GM12891 (cell line): ENCODE measurements at regions not wholly inside any gene's neighbourhood (a gene's known extent, or its start where the extent isn't known, plus 50 kb on each side); places are given as distances from the start of the nearest gene placed in this dataset.

ENCODE experiments used
- DNase-seq: peaks from one replicate; pipeline ENCODE4 v3.0.0; 2011; ENCODE audit warnings: low spot score; ENCODE audit not compliant: insufficient read length
- FAIRE-seq: peaks from 2 replicates; lab custom pipeline; 2011; peaks lifted over from hg19 to GRCh38; lab: Jason Lieb, UNC
- PAX5 ChIP-seq: IDR thresholded peaks from 2 replicates; pipeline ENCODE4 v1.6.1; 2011; ENCODE audit warnings: low read length, moderate library complexity, mild to moderate bottlenecking; ENCODE audit not compliant: insufficient read depth, severe bottlenecking
- POLR2A ChIP-seq: IDR thresholded peaks from 2 replicates; pipeline ENCODE4 v1.6.1; 2011; ENCODE audit warnings: low read depth, low read length, control low read depth
- POLR2AphosphoS5 ChIP-seq: IDR thresholded peaks from 2 replicates; pipeline ENCODE4 v1.6.1; 2011; ENCODE audit warnings: low read depth, low read length, control low read depth
- POU2F2 ChIP-seq: IDR thresholded peaks from 2 replicates; pipeline ENCODE4 v1.6.1; 2011; ENCODE audit warnings: low read depth, mild to moderate bottlenecking, control low read depth, low read length, moderate library complexity
- SPI1 ChIP-seq: IDR thresholded peaks from 2 replicates; pipeline ENCODE4 v1.6.1; 2011; ENCODE audit warnings: low read depth, low read length, control low read depth
- TAF1 ChIP-seq: IDR thresholded peaks from 2 replicates; pipeline ENCODE4 v1.6.1; 2011; ENCODE audit warnings: low read depth, low read length, control low read depth

DNA sequence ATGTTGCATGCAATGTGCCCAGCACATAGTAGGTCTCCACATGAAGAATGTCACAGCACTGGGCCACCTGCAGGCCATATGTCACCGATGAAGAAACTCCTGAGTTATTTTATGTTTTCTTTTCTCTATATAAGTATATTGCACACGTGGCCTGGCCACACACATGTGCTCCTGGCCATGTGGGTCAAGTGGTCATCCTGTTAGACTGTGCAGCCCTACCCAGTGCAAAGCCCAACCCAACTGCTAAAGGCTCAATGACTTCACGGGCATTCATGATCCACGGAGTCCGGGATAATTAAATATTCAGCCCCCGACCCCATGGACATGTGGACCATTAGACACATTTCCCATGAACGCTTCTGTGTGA, 163.2 kb downstream of the TEX29 start:
- FAIRE-seq = no peak
- TF ChIP-seq TAF1 = no peak
- no peak for TF ChIP-seq PAX5
- TF ChIP-seq SPI1 = no peak
- TF ChIP-seq POU2F2 = no peak
- no peak for TF ChIP-seq POLR2A
- TF ChIP-seq POLR2AphosphoS5 = no peak
- no peak for DNase-seq

DNA sequence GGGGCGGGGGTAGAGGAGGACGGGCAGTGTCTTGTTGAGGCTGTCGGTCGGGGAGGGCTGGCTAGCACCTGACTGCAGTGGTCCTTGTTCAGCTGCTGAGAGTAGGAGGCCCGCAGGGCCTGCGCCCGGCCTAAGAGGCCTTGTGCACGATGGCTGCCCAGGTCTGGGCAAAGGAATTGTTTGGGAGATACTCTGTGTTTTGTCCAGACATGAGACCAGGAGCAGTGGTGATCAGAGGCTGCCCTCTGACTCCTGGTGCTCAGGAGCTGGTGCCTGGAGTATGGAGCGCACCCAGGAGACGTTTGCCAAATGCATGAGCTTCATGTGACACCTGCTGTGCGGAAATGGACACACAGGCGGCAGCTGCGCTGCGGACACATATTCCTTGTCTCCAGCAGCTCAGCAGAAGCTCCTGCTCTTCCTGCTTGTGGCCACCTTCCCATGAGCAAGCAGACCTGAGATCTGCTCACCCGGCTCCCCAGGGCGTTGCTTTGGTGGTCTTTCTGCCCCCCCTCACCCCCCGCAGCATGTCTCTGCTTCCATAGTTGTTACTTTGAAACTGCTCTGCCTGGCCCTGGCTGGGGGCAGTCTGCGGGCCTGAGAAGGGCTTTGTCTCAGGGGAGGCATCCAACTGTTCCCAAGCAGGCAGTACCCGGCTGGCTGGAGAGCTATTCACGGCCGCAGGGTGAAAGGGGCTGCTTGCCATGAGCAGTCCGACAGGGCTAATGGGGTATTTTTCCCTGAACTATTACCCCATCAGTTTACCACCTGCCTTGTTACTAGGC, 163.9 kb downstream of the TEX29 start:
- no peak for FAIRE-seq
- TF ChIP-seq TAF1 (no peak), POU2F2 (no peak), POLR2AphosphoS5 (no peak), PAX5 (no peak), SPI1 (no peak), POLR2A (no peak)
- no peak for DNase-seq

DNA sequence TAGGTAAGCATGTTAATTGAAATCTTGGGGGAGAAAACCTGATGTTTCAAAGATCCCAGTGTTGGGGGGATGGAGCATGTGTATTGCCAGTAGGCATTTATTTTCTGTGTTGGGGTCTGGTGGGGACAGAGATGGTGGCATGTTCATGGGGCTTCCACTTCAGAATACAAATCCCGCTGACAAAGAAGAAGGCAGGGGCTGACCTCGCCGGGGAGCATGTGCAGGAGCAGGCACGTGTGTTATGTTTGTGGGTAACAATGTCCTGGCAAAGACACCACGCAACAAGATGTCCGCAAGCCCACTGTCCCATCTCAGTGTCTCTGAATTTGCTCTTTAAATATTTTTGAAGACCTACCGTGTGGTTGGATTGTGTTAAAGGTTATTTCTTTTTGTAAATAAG, 164.5 kb downstream of the TEX29 start:
- TF ChIP-seq POLR2A = no peak
- TF ChIP-seq PAX5 = no peak
- TF ChIP-seq POLR2AphosphoS5 = no peak
- TF ChIP-seq TAF1 = no peak
- TF ChIP-seq POU2F2 = no peak
- TF ChIP-seq SPI1 = no peak
- FAIRE-seq (no peak), DNase-seq (no peak)

DNA sequence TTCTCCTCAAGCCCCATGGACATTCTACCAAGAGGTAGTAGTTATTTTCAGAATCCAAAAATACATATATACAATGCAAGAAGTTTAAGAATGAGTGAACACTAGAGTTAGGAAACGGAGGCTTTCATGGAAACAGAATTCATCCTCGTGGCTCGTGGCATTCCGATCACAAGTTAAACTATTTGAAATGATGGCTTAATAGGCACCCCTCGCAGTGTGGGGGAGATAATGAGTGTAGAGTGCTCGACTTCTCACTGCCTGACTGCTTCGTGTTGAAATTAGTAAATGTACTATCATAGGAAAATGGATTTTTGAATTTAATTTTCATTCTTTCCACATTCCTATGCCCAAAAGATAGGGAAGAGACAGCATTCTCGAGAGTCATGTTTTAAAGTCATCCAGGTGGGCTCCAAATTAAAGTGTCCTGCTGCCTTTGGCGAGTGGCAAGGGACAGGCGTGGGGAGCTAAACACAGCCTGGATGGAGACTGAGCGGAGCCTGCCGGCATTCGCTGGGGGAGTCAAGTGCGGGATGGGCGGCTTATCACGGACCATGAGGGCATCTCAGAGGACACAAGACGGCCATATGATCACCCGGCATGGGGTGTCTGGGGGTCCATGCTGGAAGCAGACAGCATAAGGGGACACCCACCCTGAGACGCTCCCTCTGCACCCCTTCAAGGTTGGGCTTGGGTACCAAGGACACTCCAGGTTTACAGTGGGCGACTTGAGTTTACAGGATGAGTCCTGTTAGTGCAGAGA, 165.2 kb downstream of the TEX29 start:
- FAIRE-seq (no peak), DNase-seq (no peak)
- no peak for TF ChIP-seq PAX5
- no peak for TF ChIP-seq POU2F2
- no peak for TF ChIP-seq POLR2A

DNA sequence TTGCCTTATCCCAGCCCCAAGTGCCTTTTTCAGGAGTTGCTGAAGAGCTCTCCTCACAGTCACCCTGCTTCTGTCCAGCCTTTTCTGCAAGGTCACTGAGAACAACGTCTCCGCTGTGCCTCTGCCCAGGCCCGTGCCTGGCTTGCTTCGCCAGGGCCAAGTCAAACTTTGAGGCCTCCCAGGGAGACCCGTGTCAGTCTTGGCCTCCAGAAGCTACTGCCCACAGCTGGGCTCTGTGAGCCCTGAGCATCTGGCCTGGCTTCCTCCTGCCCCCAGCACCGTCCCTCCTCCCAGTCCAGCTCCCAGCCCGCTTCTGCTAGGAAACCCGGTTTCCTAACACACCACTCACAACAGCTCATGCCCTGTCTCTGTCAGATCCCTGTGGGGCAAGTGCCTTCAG, 165.9 kb downstream of the TEX29 start:
- no peak for DNase-seq
- no peak for FAIRE-seq
- TF ChIP-seq POLR2AphosphoS5 = no peak
- TF ChIP-seq POU2F2 = no peak
- no peak for TF ChIP-seq PAX5
- no peak for TF ChIP-seq POLR2A
- TF ChIP-seq TAF1 = no peak
- no peak for TF ChIP-seq SPI1

DNA sequence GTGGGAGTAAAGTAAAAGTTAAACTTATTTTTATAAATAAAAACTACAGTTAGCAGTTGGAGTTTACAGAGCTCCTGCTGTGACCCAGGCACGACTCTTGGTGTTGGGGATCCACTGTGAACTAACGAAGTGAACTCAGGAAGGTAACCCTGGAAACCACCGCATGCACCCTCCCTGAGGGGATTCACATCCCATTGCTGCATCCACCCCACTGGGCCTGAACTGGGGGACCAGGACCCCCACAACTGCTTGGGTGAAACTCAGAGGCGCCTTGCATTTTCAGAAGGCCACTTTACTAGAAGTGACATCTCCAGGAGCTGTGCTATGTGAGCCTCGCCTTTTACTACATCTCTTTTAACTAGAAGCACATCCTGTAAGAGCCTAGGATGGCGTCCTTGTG, 166.4 kb downstream of the TEX29 start:
- no peak for DNase-seq

DNA sequence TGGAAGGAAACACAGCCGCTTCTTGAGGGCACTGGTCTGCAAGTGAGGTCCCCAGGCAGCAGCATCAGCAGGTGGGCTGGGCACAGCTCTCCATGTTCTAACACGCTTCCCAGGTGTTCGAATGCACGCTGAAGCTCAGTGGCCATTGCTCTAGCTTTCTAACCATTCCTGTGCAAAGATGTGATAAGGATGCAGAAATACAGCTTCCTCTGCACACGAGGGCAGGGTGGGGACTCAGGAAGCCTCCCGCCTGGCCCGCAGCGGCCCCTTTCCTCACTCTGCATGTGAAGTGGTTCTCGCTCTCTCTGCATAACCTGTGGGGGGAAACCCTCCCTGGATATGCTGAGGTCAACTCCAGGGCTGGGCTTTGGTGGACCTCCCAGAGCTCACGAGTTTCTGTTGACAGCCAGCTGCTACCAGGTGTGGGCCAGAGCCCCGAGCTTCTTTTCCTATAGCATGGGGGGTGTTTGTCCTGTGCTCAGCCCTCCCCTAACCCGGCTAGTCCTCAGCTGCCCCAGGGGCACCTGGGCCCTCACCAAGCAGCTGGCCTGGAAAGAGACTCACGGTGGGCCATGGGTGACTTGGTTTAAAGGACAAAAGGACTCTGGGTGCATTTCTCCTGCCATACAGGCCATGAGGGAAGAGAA, 168.2 kb downstream of the TEX29 start:
- FAIRE-seq (no peak), DNase-seq (no peak)
- no peak for TF ChIP-seq SPI1
- TF ChIP-seq PAX5 = no peak
- no peak for TF ChIP-seq POU2F2
- TF ChIP-seq TAF1 = no peak
- TF ChIP-seq POLR2AphosphoS5 = no peak
- TF ChIP-seq POLR2A = no peak

More for the DNA sequence above, 166.4 kb downstream of the TEX29 start:
- FAIRE-seq = no peak
- TF ChIP-seq TAF1 (no peak), POU2F2 (no peak), POLR2AphosphoS5 (no peak), SPI1 (no peak), PAX5 (no peak), POLR2A (no peak)

DNA sequence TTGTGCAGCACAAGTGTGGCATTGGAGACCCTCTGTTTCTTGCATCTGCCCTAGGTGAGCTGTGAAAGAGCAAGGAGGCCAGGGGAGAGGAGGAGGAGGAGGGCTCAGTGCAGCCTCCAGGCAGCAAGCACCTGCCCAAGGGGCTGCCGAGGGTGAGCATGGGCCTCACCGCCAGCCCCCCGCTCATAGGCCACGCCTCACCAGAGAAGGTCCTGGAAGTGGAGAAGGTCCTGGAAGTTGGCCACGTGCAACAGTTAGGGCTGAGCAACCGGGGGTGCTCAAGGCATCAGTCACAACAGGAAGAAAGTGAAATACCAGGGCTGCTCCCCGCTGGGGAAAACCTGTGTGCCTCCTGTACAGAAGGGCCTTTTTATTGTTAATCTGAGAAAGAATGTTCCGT, 168.9 kb downstream of the TEX29 start:
- DNase-seq (no peak), FAIRE-seq (no peak)
- no peak for TF ChIP-seq POLR2AphosphoS5
- no peak for TF ChIP-seq POLR2A
- no peak for TF ChIP-seq SPI1
- no peak for TF ChIP-seq TAF1
- no peak for TF ChIP-seq PAX5
- no peak for TF ChIP-seq POU2F2

DNA sequence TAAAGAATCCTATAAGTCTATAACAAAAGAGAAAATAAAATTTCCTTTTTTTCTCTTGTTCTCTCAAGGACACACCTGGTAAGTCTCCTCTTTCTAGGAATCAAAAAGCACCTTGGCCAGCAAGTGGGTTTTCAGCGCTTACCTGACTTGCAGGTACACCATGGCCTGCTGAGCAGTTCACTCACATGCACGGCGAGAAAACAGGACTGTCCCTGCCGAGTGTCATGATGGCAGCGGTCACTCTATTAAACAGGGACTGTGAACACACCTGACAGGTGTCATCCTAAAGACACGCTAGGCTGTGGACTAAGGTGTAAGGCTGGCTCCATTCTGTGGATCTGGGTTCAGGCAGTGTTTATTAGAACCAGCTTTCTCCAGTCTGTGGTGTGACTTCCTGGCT, 170.2 kb downstream of the TEX29 start:
- DNase-seq = no peak
- FAIRE-seq = no peak
- TF ChIP-seq POLR2A (no peak), POU2F2 (no peak), SPI1 (no peak), POLR2AphosphoS5 (no peak), PAX5 (no peak), TAF1 (no peak)
